C4-2B (cell line): ENCODE measurements at regions not wholly inside any gene's neighbourhood (a gene's known extent, or its start where the extent isn't known, plus 50 kb on each side); places are given as distances from the start of the nearest gene placed in this dataset.

Experiments
- CTCF ChIP-seq: fragments of 450-650 bp; conservative IDR thresholded peaks from 2 replicates; pipeline ENCODE4 v1.5.1; 2017; ENCODE audit warnings: mild to moderate bottlenecking
- ZFX ChIP-seq: fragments of 450-650 bp; IDR thresholded peaks from 2 replicates; pipeline ENCODE4 v1.6.1; 2017

- TF ChIP-seq CTCF: no peak
- no peak for TF ChIP-seq ZFX
Observed at GRCh38 chr5:89071101-89071940, 188.3 kb upstream of the MEF2C start.
